ENCODE measurements at regions not wholly inside any gene's neighbourhood (a gene's known extent, or its start where the extent isn't known, plus 50 kb on each side); places are given as distances from the start of the nearest gene placed in this dataset.
A peak's percentile ranks its signal among the peaks of the same experiment; 100 is the strongest.
"Not testable (repeated sequence)": the region's sequence is repeated elsewhere in the genome, so short reads cannot be mapped to it uniquely, and the experiment has no call there.

DNA sequence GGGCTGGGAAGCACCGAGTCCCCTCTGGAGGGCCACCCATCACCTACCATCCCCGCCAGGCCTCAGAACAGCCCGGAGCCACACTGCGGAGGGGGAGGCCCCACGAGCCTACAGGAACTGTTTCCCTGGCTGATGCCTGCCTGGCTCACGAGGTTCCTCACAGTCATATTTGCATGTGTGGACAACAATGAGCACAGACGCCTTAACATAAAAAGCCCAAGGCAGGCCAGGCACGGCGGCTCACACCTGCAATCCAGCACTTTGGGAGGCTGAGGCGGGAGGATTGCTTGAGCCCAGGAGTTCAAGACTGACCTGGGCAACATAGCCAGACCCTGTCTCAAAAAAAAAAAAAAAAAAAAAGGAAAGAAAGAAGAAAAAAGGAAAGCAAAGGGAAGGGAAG is 125.9 kb downstream of the FAM53A start:
- no peak for DNase-seq

DNA sequence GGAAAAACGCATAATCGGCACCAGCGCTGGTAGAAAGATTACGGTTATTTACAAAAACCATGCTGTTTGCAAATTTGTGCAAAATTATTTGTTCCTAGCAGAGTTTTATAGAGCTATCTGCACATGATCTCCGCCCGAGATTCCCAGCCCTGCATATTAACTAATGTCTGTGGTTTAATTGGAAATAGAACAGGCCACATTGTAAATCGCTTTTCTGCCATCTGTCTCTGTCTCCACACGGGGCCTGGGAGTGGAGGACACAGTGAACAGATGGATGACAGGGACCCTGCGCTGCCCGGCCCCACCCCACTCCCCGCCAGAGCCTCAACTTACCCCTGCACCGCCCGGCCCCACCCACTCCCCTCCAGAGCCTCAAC is 126.9 kb downstream of the FAM53A start:
- no peak for DNase-seq

DNA sequence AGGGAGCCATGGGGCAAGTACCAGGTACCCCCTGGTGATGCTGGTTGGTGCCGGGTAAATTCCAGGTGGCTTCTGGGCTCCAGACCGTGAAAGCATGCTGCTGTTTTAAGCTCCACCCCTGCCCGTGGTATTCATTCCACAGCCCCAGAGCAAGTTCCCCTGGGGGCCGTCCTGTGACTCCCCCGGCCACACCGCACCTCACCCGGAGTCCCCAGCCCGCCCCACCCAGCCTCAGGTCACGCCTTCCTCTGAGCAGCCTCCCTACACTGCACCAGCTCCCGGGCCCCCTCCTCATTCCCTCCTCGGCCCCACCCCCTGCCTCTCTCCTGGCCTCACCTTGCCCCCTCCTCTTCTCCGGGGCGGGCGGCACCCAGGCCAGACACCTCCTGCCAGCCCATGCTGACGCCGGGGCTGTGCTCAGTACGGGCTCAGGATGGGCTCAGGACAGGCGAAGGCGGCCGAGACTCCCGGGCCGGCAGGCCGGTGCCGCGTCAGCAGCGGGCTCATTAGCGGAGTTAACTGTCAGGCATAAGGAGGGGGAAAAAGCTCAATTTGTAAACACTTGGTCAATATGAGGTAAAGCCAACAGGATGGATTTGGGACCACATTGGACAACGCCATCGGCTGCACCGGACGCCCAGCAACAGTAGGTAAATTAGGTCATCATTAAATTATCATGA is 127.4 kb downstream of the FAM53A start:
- DNase-seq, result no peak

DNA sequence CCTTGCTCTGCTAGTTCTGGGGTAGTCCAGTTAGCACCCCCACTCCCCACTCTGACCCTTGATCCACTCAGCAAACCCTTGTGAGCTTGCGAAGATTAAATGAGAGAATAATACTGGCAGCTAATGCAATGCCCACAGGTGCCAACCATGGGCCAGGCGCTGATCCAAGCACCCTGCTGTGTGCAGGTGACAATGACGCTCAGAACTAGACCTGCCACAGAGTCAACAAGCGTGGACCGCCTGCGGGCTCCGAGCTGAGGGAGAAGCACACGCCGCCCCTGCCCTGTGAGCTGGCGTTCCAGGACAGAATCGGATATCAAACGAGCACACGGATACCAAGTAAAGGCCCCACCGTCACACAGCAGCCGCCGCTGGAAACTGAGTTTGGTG is 129.2 kb downstream of the FAM53A start:
- no peak for DNase-seq

DNA sequence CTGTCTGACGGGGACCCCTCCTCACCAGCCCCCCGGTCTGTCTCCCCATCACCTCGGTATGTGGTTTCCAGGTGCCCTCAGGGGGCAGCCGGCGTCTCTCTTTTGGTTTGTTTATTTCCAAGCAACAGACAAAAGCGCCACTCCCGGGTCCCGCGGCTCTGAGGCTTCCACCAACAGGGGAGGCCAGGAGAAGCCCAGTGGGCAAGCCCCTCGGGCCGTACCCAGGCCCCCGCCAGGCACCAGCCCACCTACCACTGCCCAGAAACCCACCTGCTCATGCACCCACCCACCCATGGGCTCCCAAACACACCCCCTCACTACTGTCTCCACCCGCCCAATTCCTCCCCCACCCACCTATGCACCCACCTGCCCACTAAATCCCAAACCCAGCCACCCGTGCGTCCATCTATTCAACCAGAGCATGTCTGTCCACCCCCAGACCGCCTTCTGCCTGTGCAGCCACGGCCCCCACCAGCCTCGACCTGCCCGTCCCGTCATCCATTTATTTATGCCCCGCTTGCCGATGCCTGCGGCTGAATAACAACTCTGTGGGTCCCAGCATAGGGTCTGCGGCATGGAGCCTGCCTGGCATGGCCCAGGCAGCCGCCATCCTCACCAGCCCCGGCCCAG is 129.8 kb downstream of the FAM53A start:
- no peak for DNase-seq

DNA sequence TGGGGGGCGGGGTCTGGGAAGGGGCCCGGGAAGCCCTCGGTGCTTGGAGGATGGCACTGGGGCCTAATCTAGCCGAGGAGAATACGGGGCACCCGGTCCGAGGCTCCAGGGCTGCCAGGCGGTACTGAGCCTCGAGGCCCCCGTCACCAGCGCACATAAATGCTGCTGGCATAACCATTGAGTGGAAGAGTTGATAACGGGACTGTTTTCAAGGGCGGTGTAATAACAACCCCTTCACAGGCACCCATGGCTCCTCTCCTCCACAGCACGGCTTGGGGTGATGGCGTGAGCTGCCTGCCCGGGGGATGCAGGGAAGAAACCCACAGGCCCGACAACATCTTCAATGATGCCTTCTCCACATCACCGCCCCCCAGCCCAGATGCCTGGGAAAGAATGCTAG is 130.7 kb downstream of the FAM53A start:
- no peak for DNase-seq

DNA sequence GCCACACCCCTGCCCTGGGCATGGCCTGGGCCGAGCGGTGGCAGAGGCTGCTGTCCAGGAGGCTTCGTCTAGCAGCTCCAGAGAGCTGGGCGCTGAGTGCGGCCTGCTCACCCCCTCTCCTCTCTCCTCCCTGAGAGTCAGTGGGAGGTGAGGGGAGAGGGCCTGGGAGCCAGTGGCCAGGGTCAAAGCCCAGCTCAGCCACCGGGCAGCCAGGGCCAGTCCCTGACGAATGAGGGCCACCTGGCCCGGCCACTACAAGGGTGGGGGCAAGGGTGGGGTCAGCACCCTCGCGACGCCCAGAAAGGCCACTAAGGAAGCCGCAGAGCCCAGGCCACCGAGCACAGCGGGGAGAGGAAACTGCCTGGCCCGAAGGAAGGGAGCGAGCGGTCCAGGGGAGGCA is 131.7 kb downstream of the FAM53A start:
- DNase-seq, result no peak

DNA sequence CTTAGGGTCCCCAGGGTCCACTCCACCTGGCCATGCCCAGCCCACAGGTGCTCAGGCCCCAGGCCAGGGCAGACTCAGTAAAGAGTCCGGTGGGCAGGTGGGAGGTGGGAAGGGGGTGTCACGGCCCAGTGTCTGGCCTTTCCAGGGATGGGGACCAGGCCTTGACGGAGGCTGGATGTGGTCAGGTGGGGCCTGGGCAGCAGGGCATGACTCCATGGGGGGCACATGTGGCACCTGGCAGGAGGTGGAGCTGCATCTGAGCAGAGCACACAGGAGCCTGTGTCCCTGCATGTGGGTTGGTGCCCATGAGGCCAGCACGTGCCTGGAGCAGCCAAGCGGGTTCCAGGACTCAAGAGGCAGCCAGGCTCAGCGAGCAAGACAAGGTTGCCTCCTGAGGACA is 132.9 kb downstream of the FAM53A start:
- DNase-seq, result no peak

DNA sequence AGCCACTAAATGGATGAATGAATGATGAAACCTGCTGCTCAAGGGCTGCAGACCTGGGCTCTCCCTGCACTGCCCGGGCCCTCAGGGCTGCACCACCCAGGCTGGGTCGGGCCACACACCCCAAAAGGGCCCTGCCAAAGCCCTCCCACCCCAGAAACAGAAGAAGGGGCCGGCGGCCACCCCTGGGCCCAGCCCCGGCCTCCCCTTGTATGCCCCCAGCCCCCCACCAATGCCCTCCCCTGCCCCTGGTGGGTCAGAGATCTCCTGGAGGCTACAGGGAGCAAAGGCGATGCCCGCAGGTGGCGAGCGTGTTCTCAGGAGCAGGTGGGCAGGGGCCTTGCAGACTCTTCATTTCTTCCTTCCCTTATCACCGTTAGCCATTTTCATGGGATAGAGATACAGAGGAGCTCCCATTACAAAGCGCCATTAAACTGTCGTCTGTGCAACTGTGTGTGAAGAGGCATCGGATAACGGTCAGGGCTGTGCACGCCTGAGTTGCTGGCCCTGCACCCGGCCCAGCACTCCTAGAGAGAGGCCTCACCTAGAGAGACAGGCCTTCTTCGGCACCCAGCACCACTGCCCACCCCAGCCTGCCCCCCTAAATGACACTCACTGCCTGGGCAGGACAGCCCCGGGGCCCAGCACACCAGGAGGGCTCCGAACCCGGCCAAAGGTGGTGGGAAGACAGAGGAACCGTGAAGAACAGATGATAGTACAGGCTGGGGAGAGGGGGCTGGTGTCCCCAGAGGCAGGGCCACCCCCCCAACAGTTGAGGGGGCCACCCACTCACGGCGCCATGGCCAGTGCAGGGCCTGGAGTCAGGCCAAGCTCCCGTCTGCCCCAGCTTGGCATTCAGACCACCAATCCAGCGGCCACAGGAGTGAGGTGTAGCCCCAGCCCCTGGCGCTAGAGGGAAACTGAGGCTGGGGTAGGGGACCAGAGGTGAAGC is 133.7 kb downstream of the FAM53A start:
- no peak for DNase-seq

DNA sequence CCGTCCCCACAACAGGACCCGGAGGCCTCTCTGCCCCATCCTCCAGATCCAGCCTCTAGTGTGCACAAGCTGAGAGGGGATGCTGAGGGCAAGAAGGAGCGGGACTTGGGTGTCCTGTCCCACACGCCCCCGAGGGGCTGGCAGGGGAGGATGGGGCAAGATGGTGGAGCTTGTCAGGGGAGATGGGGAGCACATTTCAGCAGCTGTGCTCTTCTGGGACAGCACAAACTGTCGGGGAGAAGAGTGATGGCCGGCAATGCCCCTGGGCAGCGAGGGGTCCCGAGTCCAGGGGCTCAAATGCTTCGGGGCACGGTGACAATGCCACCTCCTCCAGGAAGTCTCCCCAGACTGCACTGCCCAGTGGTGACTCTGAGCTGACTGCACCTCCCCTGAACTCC is 134.5 kb downstream of the FAM53A start:
- DNase-seq, result no peak

DNA sequence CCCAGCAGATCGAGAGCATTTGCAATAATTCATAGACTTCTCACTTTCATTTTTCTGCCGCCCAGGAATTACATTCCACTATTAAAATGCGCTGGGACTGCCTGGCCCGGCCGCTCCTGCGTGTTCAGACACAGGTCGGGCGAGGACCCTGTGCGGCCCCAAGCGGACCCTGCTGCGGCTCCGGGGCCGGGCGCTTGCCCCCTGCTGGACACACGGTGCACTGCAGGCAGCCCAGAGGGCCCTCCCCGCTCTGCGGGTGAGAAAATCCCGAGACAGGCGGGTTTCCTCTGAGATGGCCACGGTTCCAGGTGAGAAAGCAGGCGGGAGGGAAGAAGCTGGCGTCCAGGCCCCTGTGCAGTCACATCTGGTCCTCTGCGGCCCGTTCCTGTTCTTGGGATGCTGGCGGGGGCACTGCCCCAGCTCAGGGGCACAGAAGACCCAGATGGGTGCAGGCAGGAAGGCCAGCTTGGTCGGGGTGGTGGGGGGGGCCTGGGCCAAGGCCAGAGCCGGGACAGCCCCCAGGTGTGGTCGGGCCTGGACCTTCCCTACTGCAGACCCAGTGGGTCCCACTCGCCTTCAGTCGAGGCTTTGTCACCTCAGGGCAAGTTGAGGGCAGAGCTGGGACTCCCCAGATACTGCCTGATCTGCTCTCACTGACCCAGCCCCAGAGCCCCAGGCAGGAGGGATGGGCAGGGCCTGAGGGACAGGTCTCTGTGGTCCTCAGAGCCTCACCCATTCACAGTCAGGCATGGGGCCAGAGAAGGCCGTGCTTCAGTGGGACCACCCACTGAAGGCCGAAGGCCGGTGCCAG is 135.1 kb downstream of the FAM53A start:
- DNase-seq, result peak; percentile 63

DNA sequence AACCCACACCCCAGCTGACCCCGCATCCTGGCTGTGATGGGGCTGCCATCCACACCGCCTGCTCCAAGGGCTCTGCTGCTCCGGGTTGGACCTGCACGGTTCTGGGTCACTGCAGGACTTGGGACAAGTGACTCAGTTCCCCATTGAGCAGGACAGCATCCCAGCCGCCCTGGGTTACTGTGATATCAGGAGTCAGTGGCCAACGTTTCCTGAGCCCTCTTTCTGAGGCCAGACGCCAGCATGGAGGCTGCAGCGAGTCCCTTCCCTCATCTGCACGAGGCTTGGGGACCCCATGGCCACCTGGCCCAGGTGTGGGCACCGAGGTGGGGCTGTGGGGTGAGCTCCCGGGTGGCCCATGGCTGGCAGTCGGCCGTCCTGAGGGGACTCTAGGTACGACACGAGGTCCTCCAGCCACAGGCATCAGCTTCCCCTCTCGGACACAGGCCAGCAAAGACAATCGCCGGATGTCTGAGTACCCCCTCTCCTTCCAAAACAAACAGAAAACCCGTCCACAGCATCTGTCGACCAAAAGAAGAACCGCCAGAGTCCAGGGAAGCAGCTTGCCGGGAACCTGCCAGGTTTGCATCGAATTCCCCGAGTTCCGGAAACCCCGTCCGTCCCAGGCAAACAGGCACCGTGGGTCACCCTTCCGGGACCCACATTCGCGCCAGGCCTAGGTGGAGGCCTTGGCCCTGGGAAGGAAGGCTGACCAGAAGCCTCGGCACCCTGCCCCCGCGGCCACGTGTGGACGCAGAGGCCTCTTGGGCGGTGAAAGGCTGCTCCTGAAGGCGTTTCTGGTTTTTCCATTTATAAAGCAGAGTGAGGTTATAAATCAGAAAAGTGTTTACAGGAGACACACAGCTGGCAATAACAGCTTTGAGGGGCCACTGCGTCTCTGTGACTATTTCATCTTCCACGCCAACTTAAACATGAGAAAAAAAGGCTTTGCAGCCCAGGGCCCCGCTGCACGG is 136.0 kb downstream of the FAM53A start:
- DNase-seq, result no peak

DNA sequence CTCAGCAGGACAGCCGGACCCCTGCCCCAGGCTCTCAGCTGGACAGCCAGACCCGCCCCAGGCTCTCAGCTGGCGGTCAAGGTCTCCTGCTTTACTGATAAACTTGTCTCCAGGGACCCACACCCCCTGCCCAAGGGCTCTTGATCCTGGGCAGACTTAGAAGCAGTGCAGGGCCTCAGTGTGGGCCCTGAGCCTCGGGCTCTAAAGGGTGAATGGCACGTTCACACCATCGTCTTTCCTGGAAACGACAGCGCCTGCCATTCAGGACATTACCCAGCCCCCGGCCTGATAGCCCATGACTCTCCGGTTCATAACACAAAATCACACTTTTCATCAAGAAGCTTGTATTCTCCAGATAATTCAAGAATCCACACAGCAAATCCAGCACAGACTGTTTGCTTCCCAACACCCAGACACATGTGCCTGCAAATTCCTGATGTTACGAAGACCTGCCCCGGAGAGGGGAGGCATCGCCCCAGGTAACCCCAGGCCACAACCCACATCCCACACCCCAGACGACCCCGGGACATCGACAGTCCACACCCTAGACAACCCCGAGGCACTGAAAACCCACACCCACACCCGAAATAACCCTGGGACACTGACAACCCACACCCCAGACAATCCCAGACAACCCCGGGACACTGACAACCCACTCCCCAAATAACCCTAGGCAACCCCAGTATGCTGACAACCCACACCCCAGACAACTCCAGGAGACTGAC is 136.8 kb downstream of the FAM53A start:
- DNase-seq, result no peak

DNA sequence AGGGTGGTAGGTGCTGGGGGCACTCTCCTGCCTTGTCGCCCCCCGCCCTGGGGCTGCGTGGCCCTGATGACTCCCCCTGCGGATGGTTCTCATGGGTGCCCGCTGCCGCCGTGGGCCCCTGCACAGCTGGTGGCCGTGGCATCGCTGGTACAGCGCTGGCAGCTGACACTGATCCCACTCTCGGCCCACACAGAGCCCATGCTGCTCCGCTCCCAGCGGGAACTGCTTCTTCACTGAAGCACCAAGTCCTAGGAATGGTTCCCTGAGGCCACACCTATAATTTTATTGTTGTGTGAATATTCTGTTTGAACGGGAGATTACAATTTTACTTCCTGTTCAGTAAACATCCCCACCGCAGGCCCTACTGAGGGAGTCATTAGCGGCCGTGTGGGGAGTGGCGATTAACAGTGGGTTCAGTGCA is 138.6 kb upstream of the NKX1-1 start:
- DNase-seq, result no peak

DNA sequence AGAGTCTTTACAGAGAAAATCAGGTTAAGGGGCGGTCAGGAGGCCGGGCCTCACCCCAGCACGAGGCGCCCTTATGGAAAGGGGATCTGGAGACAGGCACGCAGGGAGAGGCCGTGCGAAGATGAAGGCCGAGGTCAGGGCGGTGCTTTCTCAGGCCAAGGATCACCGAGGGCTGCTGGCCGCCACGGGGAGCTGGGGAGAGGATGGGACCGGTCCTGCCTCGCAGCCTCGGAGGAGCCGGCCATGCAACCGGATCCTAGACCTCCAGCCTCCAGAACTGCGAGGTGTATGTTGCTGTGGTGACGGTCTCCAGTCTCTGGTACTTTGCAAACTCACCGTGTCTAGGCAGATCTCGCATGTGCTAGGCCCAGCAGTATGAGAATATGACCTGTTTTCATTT is 138.2 kb upstream of the NKX1-1 start:
- not testable (repeated sequence) for DNase-seq

DNA sequence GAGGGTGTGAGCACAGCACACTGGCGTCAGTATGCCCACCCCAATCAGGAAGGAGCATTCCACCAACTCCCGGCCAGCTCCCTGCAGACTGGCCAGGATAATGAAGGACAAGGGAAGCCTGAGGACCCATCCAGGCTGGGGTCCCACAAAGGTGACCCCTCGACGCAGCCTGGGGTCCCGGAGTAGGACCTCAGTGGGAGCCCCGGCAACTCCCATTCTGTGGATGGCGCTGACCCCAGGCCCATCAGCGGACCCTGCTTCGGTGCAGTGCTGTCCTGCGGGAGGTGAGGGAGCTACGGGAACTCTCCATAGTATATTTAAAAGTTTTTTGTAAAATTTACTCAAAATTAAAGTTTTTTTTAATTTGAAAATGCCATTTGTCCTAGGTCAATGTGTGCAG is 137.7 kb upstream of the NKX1-1 start:
- no peak for DNase-seq

DNA sequence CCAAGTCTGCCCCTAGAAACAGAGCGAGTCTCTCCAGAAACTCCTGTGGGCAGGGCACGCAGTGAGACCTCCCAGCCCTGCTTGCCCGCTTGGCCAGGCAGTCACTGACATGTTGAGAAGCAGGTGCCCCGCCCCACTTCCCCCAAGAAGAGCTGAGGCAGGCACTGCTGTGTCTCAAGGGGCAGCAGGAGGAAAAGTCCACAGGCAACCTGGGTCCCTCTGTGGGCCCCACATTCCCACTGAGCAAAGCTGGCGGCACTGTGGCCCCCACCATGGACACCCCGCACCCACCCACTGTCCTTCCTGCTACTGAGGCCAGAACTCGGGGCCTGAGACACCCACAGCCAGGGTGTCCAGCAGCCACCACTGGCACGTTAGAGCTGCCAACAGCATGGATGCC is 137.3 kb upstream of the NKX1-1 start:
- DNase-seq, result no peak

DNA sequence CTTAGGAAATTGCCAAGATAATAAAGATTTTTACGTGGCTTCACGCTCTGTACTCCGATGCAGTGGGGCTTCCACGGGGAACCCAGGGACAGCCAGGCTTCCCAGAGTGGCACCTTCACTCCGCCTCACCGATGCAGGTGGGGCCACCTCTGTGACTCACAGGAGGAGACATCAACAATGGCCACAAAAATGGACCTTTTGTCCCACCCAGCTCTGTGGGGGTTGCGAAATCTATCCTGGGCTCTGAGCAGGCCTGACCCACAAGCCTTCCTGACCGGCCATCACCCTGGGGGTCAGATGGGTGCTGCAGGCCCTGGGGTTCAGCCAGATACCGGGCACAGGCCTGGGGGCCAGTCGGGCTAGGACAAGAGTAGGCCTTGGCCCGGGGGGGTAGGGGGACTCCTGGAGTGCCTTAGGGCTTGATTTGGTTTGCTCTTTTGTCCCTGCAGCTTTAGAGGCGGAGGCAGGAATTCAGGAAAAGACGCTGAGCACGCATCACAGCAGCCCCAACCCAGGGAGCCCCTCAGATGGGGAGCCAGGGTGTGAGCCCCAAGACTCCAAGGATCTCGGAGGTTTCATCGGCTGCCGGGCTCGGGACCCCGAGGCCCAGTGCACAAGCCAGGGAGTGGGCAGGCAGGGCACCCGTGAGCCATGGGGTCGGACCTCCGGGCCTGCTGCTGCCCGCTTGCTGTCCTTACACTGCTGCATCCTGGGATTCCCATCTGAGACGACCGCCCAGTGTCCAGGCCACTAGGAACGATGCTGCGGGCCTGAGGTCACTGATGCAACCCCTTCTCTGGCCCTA is 136.5 kb upstream of the NKX1-1 start:
- DNase-seq, result no peak

DNA sequence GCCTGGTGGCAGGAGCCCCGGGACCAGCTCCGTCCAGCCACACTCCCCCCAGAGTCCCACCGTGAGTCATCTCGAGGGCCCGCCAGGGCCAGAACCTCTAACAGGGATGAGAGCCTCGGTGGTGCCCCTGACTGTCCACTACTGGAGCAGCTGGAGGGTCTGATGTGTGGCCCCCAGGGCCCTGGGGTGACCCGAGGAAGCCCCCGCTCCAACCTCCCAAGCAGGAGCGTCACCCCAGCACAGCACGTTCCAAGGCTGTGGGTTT is 135.9 kb upstream of the NKX1-1 start:
- DNase-seq, result no peak

DNA sequence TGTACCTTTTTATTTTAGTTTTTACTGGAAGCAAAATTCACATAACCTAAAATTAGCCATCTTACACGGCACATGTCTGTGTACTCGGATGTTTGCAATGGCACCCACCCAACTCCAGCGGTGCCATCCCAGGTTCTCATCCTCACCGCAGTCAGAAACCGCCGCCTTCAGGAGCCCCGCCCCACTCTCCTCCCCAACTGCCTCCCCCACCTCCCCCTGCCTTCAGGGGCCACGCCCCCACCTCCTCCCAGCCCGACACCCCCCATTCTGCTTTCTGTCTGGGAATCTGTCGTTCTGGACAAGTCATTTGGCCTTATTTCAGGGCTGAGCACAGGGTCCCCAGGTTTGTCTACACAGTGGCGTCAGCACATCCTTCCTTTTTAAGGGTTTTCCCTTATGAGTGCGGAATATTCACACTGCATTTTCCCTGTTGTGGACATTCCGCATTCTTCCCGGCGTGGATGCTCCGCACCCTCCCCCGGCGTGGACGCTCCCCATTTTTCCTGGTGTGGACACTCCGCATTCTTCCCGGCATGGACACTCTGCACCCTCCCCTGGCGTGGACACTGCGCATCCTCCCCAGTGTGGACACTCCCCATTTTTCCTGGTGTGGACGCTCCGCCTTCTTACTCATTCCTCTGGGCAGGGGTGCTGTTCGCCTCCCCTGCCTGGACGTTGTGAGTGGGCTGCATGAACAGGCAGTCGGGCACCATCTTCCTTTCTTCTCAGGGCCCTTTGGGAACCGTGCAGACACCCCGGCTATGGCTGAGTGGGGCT is 135.4 kb upstream of the NKX1-1 start:
- no peak for DNase-seq
